T-helper 2 cell treated with Interferon-gamma antibody and Interleukin-4, amounts not matched to agents 100 ng/mL and 5 ng/mL, for 36 hours (primary cell): ENCODE measurements at regions not wholly inside any gene's neighbourhood (a gene's known extent, or its start where the extent isn't known, plus 50 kb on each side); places are given as distances from the start of the nearest gene placed in this dataset.
"Not testable (repeated sequence)": the region's sequence is repeated elsewhere in the genome, so short reads cannot be mapped to it uniquely, and the experiment has no call there.

Experiments used
- intact Hi-C: fragments of 100-400 bp; cut with micrococcal nuclease; formaldehyde crosslinking; loops from one replicate; pipeline ENCODE4 v1.15.1; 2023

DNA sequence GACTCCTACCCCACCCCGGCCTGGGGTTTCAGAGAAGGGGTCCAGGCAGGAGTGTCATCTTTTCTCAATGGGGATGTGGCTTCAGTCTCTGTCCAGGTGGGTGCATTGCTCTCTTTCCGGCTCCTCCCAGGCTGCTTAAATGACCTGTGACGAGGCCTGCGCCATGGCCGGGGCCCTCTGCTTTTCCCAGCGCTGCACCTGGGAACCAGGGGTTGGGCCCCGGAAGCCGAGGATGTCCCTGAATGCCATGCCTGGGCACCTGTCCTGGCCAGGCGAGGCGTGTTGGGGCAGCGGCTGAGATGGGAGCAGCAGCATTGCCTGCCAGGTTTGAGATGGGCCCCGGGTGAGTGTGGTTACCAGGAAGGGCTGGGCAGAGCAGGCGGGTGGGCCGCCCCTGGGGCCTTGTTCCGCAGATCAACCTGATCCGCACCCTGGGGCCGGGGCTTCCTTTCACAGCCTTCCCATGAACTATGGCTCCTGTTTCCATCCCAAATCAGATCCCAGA, 147.4 kb downstream of the SEC14L1 start:
- intact Hi-C loops, result no loop called here

DNA sequence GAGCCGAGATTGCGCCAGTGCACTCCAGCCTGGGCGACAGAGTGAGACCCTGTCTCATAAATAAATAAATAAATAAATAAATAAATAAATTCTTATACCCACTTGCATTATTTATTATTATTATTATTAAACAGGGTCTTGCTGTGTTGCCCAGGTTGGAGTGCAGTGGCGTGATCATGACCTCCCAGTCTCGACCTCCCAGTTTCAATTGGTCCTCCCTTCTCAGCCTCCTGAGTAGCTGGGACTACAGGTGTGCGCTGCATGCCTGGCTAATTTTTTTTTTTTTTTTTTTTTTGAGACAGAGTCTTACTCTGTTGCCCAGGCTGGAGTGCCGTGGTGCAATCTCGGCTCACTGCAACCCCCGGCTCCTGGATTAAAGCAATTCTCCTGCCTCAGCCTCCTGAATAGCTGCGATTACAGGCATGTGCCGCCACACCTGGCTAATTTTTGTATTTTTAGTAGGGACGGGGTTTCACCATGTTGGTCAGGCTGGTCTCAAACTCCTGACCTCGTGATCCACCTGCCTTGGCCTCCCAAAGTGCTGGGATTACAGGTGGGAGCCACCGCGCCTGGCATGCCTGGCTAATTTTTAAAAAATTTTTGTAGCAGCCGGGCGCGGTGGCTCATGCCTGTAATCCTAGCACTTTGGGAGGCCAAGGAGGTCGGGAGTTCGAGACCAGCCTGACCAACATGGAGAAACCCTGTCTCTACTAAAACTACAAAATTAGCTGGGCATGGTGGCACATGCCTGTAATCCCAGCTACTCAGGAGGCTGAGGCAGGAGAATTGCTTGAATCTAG, 150.2 kb downstream of the SEC14L1 start:
- intact Hi-C loops, result not testable (repeated sequence)

DNA sequence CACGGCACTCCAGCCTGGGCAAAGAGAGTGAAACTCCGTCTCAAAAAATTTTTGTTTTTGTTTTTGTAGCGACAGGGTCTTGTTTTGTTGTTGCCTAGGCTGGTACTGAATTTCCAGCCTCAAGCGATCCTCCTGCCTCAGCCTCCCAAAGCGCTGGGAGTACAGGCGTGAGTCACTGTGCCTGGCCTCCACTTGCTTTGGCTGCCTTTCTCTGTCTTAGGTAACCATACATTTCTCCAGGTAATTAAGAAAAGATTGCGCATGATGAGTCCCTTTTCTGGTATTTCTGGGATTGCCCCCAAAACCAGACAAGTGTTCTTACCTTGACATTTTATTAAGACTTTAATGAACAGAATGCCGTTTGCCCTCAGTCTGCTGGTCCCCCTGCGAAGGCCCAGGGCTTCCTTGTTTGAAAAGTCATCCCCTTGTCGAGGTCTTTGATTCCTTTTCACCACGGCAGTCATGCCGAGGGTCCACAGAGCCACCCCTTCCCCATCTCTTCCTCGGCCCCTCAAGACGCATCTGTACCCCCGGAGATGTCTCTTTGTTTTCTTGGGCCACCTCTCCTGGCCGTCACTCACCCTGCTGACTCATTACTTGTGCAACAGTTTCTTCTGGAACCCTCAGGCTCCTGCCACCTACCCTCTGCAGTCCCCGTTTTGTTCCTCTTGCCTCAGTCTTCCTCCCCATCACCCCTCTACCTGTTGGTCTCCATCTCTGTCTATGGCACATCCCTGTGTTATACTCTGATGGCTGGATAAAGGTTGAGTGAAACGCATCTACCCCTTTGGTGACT, 151.0 kb downstream of the SEC14L1 start:
- intact Hi-C loops, result no loop called here

DNA sequence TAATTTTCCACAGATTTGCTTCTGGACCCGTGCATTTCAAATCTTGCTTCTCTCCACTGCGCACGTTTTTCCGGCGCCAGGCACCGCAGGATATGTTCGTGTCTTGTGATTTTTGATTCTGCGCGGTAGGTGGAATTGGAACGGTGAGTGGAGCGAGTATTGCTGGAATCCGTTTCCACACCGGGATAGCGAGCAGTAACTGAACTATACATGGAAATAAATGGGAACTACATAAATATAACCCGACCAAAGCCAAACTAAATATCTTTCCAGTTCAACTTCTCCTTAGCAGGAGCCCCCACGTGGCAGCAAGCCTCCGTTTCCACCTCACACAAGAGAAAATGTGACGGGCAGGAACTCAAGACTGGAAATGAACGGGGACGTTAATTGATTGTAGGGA, 154.0 kb downstream of the SEC14L1 start:
- intact Hi-C loops, result no loop called here

DNA sequence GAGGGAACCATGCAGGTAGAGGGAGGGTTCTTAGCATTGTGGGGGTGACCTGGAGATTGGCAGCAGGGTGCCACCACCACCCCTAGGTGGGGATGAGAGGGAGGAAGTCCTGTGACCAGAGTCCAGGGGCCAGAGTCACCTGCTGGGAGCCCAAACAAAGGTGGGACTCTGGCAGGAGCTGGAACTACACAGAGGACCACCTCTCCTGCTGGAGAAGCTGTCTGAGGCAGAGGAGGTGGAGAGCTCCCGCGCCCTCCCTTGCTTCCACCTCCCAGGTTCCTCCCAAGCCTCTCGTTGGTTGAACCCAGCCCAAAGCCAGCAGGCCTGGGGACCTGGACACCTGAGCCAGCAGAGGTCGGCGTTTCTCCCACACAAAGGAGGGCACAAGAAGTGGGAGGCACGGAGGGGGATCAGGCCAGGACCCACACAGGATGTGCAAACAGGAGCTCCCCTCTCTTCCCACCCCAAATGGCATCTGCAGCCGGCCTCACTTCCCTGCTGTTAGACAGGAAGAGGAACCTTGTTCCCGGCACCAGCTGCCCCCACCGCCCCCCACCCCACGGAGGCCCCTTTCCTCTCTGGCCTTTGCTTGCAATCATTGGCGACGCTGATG, 154.6 kb downstream of the SEC14L1 start:
- intact Hi-C loops, result no loop called here

DNA sequence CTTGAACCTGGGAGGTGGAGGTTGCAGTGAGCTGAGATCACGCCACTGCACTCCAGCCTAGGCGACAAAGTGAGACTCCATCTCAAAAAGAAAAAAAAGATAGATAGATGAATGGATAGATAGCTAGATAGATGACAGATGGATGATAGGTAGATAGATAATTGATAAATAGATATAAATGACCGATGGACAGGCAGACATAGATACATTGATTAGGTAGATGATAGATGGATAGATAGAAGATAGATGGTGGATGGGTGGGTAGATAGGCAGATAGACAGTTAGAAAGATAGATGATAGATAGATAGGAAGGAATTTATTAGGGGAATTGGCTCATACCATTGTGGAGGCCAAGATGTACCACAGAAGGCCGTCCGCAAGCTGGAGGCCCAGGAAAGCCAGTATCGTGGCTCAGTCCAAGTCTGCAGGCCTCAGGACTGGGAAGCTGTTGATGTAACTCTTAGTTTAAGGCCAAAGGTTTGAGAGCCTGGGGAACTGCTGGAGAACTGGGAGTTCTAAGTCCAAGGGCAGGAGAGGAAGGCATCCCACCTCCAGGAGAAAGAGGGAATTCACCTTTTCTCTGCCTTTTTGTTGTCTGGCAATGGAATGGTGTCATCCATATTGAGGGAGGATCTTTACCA, 156.1 kb downstream of the SEC14L1 start:
- intact Hi-C loops, result no loop called here

DNA sequence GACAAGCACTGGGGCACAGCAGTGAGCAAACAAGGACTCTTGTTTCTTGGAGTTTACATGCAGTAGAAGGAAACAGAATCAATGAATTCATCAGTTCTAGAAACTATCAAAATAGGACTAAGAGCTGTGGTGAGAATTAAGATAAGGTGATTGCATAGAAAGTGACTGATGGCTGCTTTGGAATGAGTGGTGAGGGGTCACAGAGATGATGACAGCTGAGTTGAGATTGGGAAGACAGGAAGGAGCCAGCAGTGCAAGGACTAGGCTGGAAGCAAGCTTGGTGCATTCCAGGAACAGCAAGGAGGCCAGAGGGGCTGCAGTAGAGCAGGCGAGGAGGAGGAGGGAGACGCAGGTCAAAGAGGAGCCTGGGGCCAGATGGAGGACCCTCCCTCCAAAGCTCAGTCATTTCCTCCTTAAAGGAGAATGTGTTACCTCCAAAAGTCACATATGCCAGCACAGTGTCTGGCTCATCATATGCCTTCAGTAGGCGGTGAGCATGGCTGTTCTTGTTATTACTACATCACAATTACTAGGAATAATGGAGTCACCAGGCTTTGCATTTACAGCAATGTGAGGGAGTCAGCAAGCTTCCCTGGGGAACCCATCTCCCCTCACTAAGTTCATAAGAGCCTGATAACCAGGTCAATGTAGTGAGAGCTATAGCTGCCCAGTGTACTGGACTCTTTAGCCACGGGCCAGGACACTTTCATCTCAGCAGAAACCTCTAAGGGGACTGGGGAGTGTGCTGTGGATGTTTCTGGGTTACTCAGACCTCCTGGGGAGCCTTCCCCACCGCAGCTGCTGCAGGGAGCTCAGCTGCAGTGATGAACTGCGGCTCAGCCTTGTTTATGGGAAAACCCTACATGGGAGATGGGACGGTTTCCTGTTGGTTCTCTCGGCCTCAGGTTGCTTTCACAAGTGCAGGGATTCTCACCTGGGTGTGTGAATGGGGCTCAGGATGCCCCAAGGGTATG, 157.2 kb downstream of the SEC14L1 start:
- intact Hi-C loops, result no loop called here

DNA sequence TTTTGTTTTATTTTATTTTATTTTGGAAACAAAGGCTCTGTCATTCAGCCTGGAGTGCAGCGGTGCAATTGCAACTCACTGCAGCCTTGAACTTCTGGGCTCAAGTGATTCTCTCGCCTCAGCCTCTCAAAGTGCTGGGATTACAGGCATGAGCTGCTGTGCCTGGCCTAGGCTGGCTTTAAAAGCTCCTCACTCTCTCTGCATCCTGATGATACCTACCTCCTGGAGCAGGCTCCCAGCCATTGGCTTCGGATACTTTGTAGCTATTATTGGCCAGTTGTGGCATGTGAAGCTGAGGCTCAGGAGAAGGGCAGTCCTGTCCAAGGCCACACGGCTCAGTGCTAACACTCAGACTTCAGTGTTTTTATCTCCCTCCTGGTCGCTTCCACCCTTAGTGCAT, 158.0 kb downstream of the SEC14L1 start:
- intact Hi-C loops, result no loop called here

DNA sequence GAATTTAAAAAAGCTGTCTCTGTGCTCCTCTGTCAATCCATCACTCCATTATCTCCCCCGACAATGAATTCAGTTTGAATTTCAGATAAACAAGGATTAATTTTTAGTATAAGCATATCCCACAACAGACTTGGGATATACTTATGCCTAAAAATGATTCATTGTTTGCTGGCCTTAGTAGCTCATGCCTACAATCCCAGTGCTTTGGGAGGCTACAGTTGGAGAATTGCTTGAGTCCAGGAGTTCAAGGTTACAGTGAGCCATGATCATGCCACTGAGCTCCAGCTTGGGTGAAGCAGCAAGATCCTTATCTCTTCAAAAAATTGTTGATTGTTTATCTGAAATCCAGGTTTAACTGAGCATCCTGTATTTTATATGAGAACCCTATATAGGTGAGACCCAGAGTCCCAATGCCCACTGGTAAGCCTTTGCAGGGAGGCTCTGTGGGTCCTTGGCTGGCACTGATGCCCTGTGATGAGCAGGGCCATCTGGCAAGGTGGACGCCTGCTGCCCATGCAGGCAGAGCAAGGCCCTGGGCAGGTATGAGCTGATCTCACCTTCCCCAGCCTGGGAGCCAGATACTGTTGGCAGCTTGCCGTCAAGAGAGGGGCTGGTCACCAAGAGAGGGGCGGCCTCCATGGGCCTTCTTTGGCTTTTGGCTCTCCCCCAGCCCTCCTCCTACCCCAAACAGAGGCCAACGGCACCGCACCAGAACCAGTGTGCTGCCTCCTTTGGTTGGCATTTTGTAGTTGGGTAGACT, 158.7 kb downstream of the SEC14L1 start:
- intact Hi-C loops, result no loop called here

DNA sequence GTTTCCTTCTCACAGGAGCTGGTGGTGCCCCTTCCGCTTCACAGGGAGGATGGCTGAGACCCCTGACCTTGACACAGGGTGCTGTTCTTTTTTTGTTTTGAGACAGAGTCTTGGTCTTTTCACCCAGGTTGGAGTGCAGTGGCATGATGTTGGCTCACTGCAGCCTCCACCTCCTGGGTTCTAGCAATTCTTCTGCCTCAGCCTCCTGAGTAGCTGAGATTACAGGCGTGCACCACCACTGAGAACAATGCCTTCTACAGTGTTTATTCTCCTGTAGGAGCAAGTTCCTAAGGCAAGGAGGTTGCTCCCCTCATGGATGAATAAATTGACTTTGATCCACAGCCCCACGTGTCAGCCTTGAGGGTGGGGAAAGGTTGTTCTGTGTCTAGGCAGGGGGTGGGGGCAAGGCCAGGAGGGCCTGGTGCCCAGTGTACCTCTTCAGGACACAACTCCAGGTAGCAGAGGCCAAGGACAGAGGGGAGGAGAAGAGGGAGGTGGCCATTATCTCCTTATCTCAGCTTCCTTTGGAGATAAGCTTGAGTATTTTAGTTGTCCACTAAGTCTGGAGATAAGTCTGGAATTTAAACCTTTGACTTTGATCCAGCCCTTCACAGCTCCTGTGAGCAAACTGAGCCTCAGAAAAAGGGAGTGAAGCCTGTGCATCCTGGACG, 159.4 kb downstream of the SEC14L1 start:
- intact Hi-C loops, result no loop called here

DNA sequence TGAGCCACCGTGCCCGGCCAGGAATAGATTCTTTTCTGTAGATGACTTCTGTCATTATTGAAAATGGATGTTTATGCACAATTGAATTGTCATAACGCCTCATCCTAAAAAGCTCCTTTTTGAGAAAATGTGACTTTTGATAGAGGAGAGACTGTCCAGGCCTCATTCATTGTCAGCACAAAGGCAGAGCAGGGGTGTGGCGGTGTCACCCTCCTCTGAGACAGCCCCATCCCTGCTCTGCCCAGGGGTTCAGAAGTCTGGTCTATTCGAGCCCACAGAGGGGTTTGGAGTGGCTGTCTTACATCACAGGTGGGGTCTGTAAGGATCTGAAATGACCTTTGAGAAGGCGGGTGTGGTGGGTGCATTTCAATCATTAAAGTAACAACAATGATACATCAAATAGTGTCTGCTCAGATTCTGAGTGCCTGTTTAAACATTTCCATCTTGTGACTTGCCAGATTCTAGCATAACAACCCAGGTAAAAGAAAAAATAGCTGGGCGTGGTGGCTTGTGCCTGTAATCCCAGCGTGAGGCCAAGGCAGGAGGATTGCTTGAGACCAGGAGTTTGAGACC, 161.0 kb downstream of the SEC14L1 start:
- intact Hi-C loops, result no loop called here

DNA sequence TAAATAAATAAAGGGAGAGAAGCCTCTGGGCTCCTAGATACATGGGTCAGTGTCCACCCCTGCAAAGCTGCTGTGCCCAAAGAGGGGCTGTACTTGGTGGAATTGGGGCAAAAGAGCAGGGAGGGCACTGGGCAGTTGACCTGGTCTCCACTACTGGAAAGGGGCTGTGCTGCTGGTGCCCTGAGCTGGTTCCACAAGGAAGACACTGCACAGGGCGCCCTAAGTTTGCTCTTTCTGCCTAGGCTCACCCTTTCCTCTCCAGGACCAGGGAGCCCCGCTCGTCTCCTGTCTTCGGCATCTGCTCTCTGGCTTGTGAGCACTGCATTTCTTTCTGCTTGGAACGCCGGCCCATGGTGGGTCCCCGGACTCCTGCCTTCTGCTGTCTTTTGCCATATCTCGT, 161.9 kb downstream of the SEC14L1 start:
- intact Hi-C loops, result no loop called here

DNA sequence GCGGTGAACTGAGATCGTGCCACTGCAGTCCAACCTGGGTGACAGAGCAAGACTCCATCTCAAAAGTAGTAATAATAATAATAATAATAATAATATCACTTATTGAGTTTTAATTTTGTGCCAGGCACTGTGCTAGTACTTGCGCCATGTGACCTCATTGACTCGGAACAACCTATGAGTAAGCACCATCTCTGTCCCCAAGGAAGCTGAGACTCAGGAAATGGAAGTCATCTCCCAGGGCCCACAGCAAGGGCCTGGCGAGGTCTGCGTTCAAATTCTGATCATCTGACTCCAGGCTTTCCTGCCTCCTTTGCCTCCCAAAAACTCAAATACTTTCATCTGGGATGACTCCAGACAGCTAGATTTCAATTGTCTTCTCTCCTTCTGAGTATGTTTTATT, 162.9 kb downstream of the SEC14L1 start:
- intact Hi-C loops, result no loop called here

DNA sequence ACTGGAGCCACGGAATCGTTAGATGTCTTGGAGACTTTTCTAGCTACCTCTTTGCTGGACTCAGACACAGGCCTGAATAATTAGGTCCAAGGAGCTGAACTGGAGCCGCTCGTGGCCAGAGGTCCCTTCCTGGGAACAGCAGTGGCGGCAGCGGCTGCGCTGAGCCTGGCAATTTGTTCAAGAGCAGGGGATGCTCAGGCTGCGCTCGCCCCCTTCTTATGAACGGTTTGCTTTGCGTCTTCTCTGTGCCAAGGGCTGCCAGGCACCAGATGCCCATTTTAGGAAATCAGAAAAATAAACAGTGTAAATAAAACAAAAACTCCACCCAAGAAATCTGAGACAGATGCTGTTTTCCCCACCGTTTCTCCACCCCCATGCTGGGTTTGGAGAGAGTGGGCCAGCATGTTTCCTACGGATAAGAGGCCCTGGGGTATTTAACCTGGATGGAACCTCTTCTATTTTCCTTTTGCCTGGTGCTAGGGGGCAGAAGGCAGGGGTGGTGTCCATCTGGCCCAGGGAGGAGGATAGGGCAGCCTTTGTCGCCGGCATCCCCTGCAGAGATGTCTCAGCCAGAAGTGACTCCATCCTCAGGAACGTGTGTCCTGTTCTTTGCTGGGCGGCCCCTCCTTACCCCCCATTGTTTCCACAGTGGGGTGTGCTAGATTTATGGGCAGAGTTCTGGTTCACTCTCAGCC, 163.4 kb downstream of the SEC14L1 start:
- intact Hi-C loops, result no loop called here

DNA sequence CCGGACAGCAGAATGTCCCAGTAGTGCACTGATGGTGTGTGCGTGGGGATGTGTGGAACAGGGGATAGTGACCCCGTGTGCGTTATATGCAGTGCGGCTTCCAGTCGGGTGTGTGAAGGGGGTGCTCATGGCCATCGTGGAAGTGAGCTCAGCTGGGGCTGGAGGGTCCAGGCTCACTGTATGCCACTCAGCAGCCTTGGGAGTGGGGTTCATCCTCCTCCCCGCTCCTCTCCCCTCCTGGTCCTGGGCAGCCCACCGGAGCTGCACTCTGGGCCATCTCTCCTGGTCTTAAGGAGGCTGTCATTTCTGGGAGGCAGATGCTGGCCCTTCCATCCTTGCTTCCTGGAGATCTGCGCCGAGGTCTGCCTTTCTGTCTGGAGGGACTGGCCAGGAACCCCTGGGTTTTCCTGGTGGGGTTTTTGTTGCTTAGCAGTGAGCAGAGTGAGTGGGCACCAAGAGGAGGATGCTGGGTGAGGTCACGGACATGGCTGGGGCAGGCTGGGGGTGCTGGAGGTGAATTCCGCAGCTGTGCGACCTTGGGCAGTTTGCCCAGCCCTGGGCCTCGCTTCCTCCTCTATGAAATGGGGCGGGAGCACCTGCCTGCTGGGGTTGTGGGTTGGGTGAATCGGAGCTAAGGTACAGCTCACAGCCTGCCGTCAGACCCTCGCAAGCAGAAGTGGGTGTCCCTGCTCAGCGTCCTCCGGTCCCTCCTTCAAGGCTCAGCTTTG, 164.1 kb downstream of the SEC14L1 start:
- intact Hi-C loops, result no loop called here

DNA sequence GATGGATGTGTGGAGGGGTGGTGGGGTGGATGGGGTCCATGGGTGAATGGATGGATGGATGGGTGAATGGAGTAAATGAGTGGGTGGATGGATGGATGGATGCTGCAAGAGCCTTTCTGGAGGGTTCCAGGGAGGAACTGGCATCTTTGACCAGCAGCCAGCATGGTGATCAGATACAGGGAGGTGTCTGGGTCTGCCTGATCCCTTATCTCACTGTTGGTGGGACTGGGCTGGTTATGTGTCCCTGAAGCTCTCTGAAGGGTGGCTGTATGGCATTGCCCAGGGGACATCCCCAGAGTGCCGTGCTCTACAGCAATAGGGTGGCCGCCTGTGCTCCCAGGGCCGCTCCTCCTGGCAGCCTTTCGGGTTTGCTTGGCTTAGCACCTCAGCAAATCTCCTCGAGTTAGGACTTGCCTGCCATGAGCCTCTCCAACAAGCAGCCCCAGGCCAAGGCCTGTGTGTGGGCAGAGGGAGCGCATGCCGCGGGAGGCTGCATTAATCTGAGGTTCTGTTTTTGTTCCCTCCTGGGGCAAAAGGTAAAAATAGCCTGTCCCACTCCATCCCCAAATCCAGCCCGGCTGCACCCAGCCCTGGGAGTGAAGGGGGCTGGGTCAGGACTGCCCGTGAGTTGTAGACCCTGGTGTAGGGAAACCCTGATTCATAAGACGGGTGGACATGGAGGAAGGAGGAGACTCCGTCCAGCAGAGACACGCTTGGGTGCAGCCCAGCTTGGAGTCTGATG, 165.4 kb downstream of the SEC14L1 start:
- intact Hi-C loops, result no loop called here
